Astrocyte (in vitro differentiated cells and primary cell): ENCODE measurements at regions not wholly inside any gene's neighbourhood (a gene's known extent, or its start where the extent isn't known, plus 50 kb on each side); places are given as distances from the start of the nearest gene placed in this dataset.

ENCODE experiments used
- DNase-seq: peaks from one replicate; pipeline ENCODE4 v3.0.0-alpha.2; 2010; ENCODE audit warnings: low read depth
- FAIRE-seq: peaks from 2 replicates; lab custom pipeline; 2011; peaks lifted over from hg19 to GRCh38; lab: Jason Lieb, UNC
- H2AFZ ChIP-seq: 2 replicates; pipeline ENCODE4 v1.6.0; 2012; ENCODE audit warnings: low read depth, low read length, inconsistent platforms
- H3K27ac ChIP-seq: 2 replicates; pipeline ENCODE4 v1.5.1; 2011; ENCODE audit warnings: low read depth, low read length, inconsistent platforms
- H3K27me3 ChIP-seq: 2 replicates; pipeline ENCODE4 v1.6.0; 2011; ENCODE audit warnings: low read length, inconsistent platforms; ENCODE audit not compliant: insufficient read depth
- H3K36me3 ChIP-seq: 2 replicates; pipeline ENCODE4 v1.5.1; 2011; ENCODE audit warnings: low read length, inconsistent platforms; ENCODE audit not compliant: insufficient read depth
- H3K4me1 ChIP-seq: 2 replicates; pipeline ENCODE4 v1.5.1; 2011; ENCODE audit warnings: low read length, inconsistent platforms; ENCODE audit not compliant: insufficient read depth
- H3K4me2 ChIP-seq: 2 replicates; pipeline ENCODE4 v1.6.0; 2012; ENCODE audit warnings: low read length, inconsistent platforms
- H3K4me3 ChIP-seq: 2 replicates; pipeline ENCODE4 v1.5.1; 2011; ENCODE audit warnings: low read depth, mild to moderate bottlenecking, low read length, inconsistent platforms; ENCODE audit not compliant: insufficient read depth
- H3K79me2 ChIP-seq: 2 replicates; pipeline ENCODE4 v1.6.0; 2012; ENCODE audit warnings: mild to moderate bottlenecking, low read length, inconsistent platforms; ENCODE audit not compliant: insufficient read depth
- H3K9ac ChIP-seq: 2 replicates; pipeline ENCODE4 v1.6.0; 2012; ENCODE audit warnings: mild to moderate bottlenecking, low read length, inconsistent platforms
- H3K9me3 ChIP-seq: 2 replicates; pipeline ENCODE4 v1.5.1; 2012; ENCODE audit warnings: low read depth, mild to moderate bottlenecking, low read length, inconsistent platforms; ENCODE audit not compliant: insufficient read depth
- H4K20me1 ChIP-seq: 2 replicates; pipeline ENCODE4 v1.6.0; 2012; ENCODE audit warnings: low read length, inconsistent platforms; ENCODE audit not compliant: insufficient read depth
- H3K27ac Mint-ChIP-seq: one replicate; pipeline ENCODE4 v1.8.0; 2021; ENCODE audit warnings: mild to moderate bottlenecking, mixed read lengths; ENCODE audit not compliant: unreplicated experiment
- H3K27me3 Mint-ChIP-seq: one replicate; pipeline ENCODE4 v1.8.0; 2021; ENCODE audit warnings: low read depth, mixed read lengths; ENCODE audit not compliant: unreplicated experiment
- H3K36me3 Mint-ChIP-seq: one replicate; pipeline ENCODE4 v1.8.0; 2021; ENCODE audit warnings: low read depth, mixed read lengths; ENCODE audit not compliant: unreplicated experiment
- H3K4me1 Mint-ChIP-seq: one replicate; pipeline ENCODE4 v1.8.0; 2021; ENCODE audit warnings: low read depth, mixed read lengths; ENCODE audit not compliant: unreplicated experiment
- H3K4me3 Mint-ChIP-seq: one replicate; pipeline ENCODE4 v1.8.0; 2021; ENCODE audit warnings: mild to moderate bottlenecking, moderate library complexity, mixed read lengths; ENCODE audit not compliant: unreplicated experiment
- H3K9me3 Mint-ChIP-seq: one replicate; pipeline ENCODE4 v1.8.0; 2021; ENCODE audit warnings: mild to moderate bottlenecking, mixed read lengths; ENCODE audit not compliant: unreplicated experiment
- EZH2 ChIP-seq: IDR thresholded peaks from 2 replicates; pipeline ENCODE4 v1.6.1; 2012; ENCODE audit warnings: mild to moderate bottlenecking, low read length, inconsistent platforms; ENCODE audit not compliant: insufficient read depth
- TF ChIP-seq, protein P1 (sequence below): IDR thresholded peaks from 2 replicates; pipeline ENCODE4 v1.5.1; 2011; ENCODE audit warnings: low read depth, mild to moderate bottlenecking, inconsistent platforms, low read length, moderate library complexity; ENCODE audit not compliant: insufficient read depth

- FAIRE-seq (no peak), DNase-seq (no peak)
- TF ChIP-seq, protein P1, sequence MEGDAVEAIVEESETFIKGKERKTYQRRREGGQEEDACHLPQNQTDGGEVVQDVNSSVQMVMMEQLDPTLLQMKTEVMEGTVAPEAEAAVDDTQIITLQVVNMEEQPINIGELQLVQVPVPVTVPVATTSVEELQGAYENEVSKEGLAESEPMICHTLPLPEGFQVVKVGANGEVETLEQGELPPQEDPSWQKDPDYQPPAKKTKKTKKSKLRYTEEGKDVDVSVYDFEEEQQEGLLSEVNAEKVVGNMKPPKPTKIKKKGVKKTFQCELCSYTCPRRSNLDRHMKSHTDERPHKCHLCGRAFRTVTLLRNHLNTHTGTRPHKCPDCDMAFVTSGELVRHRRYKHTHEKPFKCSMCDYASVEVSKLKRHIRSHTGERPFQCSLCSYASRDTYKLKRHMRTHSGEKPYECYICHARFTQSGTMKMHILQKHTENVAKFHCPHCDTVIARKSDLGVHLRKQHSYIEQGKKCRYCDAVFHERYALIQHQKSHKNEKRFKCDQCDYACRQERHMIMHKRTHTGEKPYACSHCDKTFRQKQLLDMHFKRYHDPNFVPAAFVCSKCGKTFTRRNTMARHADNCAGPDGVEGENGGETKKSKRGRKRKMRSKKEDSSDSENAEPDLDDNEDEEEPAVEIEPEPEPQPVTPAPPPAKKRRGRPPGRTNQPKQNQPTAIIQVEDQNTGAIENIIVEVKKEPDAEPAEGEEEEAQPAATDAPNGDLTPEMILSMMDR = no peak
- no peak for TF ChIP-seq EZH2
- no peaks in the 10 kb centered on the region for H3K36me3 Mint-ChIP-seq
- Histone ChIP-seq H3K79me2 (no peaks in the 10 kb centered on the region), H3K36me3 (no peaks in the 10 kb centered on the region), H3K27ac (no peak overlapping the region), H3K9ac (no peak overlapping the region), H3K4me3 (no peak overlapping the region), H4K20me1 (no peaks in the 10 kb centered on the region), H3K4me1 (no peaks in the 10 kb centered on the region), H3K9me3 (no peaks in the 10 kb centered on the region), H3K4me2 (no peak overlapping the region), H2AFZ (no peak overlapping the region), H3K27me3 (no peaks in the 10 kb centered on the region)
- H3K27me3 Mint-ChIP-seq = no peaks in the 10 kb centered on the region
- H3K4me1 Mint-ChIP-seq = peaks cover 11% of the 10 kb centered on the region
- no peaks in the 10 kb centered on the region for H3K9me3 Mint-ChIP-seq
- H3K4me3 Mint-ChIP-seq = no peak overlapping the region
- no peak overlapping the region for H3K27ac Mint-ChIP-seq
Measured at GRCh38 chr6:156519940-156520339, 257.2 kb upstream of the ARID1B start.

DNA sequence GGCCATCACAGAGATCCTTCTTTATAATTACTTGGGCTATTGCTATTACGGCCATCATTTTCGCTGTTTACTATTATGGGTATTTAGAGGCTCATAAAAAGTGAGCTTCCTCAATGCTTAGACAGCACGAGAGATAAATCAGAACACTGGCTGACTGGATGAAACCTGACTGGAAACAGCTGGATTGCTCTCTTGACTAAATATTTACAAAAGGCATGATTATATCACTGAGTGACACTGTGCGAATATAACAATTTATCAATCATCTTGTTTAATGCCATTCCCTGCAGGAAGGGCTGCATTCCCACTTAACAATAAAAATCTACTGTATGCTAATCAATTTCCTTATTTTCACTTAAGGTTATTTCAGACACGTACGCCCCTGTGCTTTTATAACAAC is 260.1 kb upstream of the ARID1B start:
- Mint-ChIP-seq H3K36me3 (no peaks in the 10 kb centered on the region), H3K9me3 (no peaks in the 10 kb centered on the region), H3K27ac (no peak overlapping the region), H3K27me3 (peaks cover 3% of the 10 kb centered on the region), H3K4me1 (no peaks in the 10 kb centered on the region), H3K4me3 (no peak overlapping the region)
- Histone ChIP-seq H3K4me2 (no peak overlapping the region), H3K79me2 (no peaks in the 10 kb centered on the region), H3K9ac (no peak overlapping the region), H3K27ac (no peak overlapping the region), H3K27me3 (no peaks in the 10 kb centered on the region), H3K36me3 (no peaks in the 10 kb centered on the region), H3K4me1 (no peaks in the 10 kb centered on the region), H4K20me1 (no peaks in the 10 kb centered on the region), H2AFZ (no peak overlapping the region), H3K4me3 (no peak overlapping the region), H3K9me3 (no peaks in the 10 kb centered on the region)
- no peak for TF ChIP-seq EZH2
- TF ChIP-seq, protein P1 = no peak
- DNase-seq (no peak), FAIRE-seq (no peak)

DNA sequence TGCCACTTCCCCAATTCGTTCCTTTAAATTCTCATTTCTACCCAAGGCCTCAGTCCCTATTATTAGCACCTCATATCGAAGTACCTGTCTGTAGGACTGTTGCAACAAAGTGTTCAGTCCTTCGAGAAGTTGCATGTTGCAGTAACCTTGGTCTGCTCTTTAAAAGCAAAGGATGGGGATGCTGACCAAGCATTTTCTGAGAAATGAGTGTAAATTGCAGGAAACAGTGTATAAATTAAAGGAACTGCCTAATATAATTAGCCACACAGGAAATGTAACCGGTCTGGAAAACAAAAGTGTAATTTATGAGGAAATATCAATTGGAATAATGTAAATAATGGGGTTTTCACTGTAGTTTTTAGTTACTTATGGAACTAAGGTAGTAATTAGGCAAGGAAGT is 261.9 kb upstream of the ARID1B start:
- H4K20me1 ChIP-seq = no peaks in the 10 kb centered on the region
- Mint-ChIP-seq H3K4me3 (no peak overlapping the region), H3K9me3 (no peaks in the 10 kb centered on the region), H3K4me1 (no peaks in the 10 kb centered on the region), H3K27me3 (peaks cover 3% of the 10 kb centered on the region), H3K36me3 (no peaks in the 10 kb centered on the region), H3K27ac (no peak overlapping the region)
- no peaks in the 10 kb centered on the region for H3K4me1 ChIP-seq
- no peak for DNase-seq
- H3K4me3 ChIP-seq = no peak overlapping the region
- no peak for FAIRE-seq
- no peaks in the 10 kb centered on the region for H3K36me3 ChIP-seq
- no peak overlapping the region for H3K27ac ChIP-seq
- TF ChIP-seq, protein P1 = no peak
- TF ChIP-seq EZH2 = no peak
- no peak overlapping the region for H3K9ac ChIP-seq
- no peak overlapping the region for H2AFZ ChIP-seq
- H3K79me2 ChIP-seq = no peaks in the 10 kb centered on the region
- no peaks in the 10 kb centered on the region for H3K9me3 ChIP-seq
- H3K27me3 ChIP-seq = no peaks in the 10 kb centered on the region
- H3K4me2 ChIP-seq = no peak overlapping the region
